D341Med (cell line): ENCODE measurements at regions not wholly inside any gene's neighbourhood (a gene's known extent, or its start where the extent isn't known, plus 50 kb on each side); places are given as distances from the start of the nearest gene placed in this dataset.
"Not testable (repeated sequence)": the region's sequence is repeated elsewhere in the genome, so short reads cannot be mapped to it uniquely, and the experiment has no call there.

ENCODE experiments used
- DNase-seq: peaks from one replicate; pipeline ENCODE4 v3.0.0; 2012; ENCODE audit warnings: low spot score

DNA sequence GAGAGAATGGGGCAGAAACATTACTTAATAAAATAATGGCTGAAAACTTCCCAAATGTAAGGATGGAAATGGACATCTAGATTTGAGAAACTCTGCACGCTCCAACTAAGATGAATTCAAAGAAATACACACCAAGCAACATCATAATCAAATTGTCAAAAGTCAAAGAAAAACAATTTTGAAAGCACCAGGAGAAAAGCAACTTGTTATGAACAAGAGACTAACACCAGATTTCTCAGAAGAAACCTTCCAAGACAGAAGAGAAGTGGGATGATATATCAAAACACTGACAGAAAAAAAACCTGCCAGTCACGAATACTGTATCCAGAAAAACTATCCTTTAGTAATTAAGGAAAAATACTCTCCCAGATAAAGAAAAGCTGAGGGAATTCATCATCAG, 208.6 kb upstream of the SAMSN1 start:
- no peak for DNase-seq

DNA sequence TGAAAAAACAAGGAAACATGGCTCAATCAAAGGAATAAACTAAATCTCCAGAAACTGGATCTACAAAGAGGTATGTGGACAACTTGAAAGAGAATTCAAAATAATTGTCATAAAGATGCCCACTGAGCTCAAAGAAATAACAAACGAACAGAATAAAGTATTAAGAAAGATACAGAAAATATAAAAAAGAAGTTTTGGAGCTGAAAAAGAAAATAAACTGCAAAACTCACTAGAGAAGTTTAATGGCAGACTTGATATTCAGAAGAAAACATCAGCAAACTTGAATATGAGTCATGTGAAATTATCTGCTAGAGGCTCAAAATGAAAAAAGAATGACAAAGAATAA, 208.1 kb upstream of the SAMSN1 start:
- DNase-seq, result no peak

DNA sequence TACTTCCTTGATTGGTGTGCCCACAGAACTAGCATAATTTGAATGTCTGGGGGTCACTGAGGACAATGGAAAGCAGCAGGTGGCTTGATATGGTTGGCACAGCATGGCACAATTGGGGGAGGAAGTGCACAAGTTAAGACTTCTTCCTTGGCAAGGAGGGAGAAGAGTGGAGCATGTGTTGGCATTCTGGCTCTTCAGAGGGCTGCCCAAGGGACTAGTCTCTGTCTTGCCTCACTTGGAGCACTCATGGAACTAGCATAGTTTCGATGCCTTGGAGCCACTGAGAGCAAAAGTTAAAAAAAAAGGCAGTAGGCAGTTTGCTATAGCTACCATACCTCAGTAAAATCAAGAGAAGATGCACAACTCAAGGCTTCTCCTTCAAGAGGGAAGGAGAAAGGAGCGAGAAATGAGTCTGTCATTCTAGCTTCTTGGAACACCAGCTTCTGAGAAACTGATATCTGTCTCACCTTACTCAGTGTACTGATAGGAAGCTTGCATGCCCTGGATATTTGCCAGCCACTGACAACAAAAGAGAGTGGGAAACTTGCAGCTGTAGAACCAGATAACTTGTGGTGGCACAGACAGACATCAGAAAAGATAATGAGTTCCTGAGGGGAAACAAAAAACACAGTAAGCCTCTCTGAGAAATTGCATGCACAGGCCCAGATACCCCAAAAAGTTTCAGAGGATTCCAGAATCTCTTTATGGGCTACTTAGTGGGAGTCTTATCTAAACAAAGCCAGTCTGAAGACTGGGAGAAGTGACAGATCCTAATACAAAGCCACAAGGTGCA, 207.5 kb upstream of the SAMSN1 start:
- no peak for DNase-seq

DNA sequence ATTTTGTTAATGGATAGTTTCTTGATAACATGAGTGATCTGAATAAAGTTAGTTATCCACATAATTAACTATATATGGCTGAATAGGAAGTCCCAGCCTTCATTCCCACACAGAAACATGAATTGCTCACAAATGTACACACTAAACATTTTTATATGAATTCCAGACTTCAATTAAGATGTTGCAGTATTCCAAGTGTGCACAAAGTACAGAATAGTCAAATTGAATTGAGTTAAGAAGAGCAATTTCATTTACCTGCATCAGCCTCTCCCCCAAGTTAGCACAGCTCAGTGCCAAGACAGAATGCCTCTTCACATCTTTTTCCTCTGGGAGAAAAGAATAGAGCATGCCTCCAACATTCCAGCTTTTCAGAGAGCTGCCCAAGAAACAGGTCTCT, 207.0 kb upstream of the SAMSN1 start:
- no peak for DNase-seq

DNA sequence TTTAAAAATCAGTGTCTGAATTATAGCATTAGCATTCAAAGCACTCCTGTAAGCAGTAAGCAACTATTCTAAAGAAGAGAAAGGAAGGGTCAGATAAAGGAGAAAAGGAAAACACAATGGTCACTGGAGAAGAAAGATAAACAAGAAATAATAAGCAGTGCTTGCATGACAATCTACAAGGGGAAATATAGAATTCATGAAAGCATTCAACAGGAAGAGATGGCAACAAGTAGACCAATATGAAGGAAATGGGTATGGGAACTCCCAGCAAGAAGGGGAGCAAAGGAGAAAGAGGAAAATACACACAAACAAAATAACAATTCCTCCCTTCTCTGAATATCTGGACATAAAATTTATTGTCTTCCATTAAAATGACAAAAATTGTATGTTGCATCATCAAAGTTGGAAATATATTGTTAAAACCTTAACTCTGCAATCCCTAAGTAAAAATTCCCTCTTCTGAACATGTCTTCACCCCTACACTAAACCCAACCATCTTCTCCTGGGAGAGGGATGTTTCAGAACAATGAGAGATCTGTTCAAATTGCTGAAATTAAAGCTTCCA, 206.3 kb upstream of the SAMSN1 start:
- DNase-seq, result no peak

DNA sequence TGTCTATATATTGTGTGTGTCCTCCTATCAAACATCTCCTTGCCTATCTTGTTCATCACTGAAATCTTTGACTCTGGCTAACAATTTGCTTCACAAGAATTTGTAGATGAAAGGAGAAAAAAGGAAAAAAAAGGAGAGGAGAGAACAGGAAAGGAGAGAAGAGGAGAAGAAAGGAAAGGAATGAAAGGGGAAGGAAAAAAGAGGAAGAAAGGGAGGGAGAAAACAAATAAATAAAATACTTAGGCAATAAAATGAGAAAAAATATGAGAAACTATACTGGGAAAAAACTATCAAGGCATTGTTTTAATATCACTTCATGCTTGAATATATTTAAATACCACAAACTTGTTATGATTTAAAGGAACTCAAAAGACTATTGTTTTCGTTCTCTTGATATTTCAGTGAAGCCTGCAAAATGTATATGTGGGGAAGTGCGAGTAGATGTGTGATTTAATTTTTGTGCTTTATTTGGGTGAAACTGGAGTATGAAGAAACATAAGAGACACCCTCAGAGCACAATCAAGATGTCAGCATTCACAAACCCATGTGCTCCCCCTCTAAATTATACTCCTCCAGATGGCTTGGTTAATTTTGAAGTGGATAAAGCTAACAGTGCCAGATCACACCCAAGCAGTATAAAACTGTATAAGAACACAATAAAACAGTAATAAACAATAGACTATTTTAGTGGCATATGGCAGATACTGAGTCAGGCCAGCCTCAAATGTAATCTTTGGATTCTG, 205.7 kb upstream of the SAMSN1 start:
- no peak for DNase-seq

DNA sequence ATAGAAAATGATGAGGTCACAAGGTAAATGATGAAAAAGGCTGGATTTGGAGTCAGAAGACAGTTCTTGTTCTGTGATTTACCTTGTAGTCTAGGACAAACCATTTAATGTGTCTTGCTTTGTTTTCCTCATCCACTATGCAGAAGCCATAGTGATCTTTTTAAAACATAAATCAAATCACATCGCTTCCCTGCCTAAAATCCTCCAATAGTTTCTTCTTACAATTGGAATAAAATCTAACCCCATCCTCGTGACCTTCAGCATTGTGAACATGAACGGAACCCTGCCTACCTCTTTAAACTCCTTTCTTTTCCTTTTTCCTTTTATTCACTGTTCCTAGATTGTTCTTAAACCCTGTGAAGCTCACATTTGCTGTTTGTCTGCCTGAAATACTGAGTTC, 204.9 kb upstream of the SAMSN1 start:
- DNase-seq, result no peak

DNA sequence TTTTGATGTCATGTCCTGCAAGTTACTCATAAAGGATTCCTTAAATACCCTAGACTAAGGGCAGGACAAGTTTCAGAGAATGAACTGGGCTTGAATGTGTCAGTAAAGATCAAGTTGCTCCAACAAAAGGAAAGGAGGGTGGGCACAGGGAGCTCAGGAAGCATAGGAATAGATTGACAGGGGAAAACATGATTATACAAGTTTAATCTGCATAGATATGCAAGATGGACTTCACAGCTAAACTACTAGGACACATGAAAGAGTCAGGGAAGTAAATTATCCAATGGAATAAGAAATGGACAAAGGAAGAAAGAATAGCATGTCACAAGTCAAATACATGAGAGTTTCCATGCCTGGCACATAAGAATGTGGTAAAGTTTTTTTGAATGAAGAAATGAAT, 203.9 kb upstream of the SAMSN1 start:
- DNase-seq, result no peak

DNA sequence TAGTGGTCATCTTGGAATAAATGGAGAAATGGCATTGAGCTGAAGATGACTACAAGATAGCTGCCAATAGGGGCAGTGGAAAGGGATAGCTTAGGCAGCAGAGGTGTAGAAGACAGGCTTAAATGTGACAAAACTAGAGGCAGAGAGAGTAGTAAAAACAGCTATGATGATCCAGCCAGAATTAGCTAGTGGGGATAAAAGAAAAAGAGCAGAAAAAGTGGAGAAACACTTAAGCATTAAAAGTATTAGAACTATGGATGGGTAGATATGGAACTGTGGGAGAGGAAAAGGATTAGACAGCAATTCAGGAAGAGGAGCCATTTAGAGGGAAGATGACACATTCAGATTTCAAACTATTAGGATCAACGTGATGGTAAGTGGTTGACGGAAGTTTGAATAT, 202.5 kb upstream of the SAMSN1 start:
- no peak for DNase-seq

DNA sequence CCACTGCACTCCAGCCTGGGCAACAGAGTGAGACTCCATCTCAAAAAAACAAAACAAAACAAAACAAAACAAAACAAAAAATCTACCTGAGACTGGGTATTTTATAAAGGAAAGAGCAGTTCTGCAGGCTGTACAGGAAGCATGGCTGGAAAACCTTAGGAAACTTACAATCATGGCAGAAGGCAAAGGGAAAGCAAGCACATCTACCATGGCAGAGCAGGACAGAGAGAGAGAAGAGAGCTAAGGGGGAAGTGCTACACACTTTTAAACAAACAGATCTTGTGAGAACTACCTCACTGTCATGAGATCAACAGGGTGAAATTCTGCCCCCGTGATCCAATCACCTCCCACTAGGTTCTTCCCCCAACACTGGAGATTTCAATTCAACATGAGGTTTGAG, 198.3 kb upstream of the SAMSN1 start:
- DNase-seq, result no peak

DNA sequence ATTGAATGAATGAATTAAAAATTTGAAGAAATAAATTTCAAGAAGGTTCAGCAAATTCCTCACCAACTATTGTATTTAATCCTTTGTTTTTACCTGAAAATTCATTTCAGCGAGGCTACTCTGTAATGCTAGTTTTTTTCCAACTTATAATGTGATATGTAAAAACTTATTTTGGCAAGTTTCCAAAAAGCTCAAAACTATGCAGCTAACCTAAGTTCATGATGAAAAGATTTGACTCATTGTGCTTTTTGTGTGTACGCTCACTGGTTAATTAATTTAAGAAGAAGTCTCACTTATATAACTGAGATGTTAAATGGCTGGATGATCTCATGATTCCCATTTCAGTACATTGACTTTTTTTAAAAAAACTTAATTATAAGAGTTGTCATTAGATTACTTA, 196.0 kb upstream of the SAMSN1 start:
- no peak for DNase-seq

DNA sequence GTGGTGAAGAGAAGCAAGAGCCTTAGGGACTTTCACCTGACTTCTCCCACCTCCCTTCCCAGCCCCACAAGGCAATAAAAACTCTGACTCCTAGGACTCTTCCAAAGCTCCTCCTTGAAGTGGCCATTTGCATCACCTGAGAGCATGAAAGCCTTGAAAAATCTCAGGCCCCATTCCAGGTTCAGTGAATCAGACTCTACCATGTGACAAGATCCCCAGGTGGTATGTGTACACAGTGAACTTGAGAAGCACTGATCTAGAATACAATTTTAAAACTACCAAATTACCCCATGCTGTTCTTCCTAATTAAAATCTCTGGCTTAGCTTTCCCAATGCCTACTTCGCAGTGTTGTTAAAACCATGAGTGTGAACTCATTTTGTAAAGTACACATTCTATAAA, 195.1 kb upstream of the SAMSN1 start:
- no peak for DNase-seq

DNA sequence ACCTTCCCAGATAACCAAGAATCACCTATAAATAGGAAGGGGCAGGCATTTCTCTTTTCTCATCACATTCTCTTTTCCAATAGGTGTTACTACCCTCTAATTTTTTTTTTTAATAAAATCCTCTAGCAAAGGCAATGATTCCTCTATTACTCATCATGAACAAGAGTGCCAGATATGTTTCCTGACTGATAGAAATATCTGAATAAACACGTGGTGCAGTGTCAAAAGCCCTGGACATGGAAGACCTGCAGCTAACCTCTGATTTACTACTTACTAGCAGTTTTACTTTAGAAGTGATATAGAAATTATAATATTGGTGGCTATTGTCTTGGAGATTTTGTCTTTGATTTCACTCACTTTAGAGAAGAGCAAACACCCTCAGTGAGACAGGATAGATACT, 194.6 kb upstream of the SAMSN1 start:
- DNase-seq, result no peak

DNA sequence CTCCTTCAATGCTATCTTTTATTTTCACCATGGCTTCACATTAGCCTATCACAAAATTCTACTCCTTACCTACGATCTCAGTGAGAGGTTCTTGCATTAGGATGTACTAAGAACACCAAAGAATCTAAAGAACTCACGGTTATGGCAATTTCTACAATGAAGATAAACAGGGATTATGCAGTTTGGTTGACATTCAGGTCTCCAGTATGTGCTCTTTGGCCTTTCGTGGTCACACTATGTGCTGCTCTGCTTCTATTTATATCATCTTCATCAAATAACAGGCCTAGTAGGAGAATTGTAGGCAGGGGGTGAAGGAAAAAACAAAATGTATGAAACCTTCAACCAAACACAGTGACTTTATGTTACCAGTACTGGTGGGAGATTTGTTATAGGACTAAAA, 194.0 kb upstream of the SAMSN1 start:
- no peak for DNase-seq

DNA sequence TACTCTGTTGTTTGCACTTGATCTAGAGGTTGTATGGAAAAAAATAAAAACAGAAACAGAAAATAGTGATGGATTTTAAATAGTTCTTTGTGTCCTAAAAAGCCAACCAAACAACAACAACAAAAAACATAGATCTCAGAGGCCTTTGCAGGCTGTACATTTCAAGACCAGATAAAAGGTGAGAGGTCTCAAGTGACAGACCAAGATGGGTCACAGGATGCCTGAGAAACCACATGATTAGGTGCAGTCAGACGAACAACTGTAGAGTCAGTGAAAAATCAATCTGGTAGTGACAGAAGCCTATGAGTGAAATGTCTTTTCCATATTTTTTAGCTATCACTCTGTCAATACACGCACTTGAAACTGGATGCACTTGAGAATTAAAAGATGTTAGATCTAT, 193.5 kb upstream of the SAMSN1 start:
- no peak for DNase-seq

DNA sequence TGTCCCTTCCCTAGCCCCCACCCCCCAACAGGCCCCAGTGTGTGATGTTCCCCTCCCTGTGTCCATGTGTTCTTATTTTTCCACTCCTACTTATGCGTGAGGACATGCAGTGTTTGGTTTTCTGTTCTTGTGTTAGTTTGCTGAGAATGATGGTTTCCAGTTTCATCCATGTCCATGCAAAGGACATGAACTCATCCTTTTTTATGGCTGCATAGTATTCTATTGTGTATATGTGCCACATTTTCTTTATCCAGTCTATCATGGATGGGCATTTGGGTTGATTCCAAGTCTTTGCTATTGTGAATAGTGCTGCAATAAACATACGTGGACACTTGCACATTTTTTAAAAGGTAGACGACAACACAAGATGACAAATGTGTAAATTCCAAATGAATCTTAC, 192.5 kb upstream of the SAMSN1 start:
- DNase-seq, result not testable (repeated sequence)

DNA sequence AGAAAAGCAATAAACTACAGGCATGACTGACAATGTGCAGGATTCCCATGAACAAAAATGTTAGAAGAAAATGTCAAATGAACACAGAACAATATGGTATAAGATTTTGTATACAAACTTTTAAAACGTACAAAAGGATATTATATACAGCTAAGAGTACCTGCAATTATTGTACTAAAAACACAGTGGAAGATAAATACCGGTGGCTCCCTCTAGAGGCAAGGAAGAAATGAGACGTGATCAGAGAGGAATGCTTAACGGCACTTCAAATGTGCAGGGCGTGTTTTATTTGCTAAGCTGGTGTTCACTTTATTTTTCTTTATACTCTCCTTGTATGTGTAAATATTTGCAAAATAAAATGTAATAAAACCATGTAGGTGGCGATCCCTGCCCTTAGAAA, 191.8 kb upstream of the SAMSN1 start:
- peak; percentile 54 for DNase-seq

DNA sequence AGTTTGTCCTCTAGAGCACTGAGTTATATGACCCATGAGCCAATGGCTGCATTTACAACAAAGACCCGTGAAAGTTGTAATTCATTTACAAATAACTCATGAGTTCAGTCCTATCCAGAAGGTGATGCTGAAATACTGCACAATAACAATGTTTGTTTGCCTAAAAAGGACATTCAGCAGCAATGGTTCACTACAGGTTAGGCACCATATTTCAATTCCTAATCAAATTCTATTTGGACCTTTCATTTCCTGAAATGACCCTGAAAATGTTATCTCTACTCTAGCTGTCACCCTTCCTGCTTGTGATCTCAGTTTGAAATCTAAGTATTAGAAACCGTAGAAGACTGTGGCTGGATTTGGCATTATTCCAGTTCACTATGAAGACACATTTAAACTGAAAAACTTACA, 191.2 kb upstream of the SAMSN1 start:
- no peak for DNase-seq

DNA sequence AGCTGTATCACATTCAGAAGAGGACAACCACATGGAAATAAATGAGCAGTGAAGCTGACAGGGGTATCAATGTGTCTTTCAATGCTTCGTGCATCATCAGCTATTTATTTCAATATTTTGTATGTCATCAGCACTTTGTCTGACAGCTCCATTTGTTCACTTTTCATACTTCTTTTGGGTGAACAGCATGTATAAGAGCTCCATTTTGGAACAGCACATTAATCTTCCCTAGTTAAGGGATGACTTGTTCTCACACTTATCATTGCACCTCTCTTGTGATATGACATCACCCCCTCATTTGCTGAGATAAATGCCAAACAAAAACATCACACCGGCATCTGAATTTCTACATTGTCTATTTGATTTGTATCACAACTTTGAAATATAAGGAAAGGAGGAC, 190.6 kb upstream of the SAMSN1 start:
- DNase-seq, result no peak

DNA sequence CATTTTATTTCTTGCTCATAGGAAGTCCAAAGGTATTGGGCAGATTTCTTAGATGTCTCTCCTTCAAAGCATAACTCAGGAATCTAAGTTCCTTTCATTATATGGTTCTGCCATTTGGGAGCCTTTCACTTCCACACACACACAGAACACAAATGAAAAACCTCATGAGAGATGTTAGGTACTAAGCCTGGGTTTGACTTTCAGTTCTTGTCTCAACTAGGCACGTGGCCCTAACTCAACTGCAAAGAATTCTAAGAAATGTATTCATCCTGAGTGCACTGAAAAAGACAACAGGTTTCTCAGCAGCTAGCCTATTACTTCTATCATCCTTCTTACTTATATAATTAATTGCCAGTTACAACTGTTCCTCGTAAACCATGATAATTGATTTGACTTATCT, 190.0 kb upstream of the SAMSN1 start:
- DNase-seq, result no peak

DNA sequence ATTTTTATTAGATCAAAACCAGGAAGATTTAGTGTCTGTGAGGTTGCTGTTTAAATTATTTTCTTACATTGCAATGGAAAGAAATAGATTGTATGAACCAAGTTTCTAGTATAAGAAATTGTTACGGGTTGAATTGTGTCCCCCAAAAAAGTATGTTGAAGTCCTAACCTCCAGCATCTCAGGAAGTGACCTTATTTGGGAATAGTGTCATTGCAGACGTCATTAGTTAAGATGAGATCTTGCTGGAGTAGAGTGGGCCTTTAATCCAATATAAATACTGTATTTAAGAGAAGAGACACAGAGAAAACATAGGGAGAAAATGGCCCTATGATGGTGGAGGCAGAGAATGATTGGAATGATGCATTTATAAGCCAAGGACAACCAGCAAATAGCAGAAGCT, 188.7 kb upstream of the SAMSN1 start:
- no peak for DNase-seq

DNA sequence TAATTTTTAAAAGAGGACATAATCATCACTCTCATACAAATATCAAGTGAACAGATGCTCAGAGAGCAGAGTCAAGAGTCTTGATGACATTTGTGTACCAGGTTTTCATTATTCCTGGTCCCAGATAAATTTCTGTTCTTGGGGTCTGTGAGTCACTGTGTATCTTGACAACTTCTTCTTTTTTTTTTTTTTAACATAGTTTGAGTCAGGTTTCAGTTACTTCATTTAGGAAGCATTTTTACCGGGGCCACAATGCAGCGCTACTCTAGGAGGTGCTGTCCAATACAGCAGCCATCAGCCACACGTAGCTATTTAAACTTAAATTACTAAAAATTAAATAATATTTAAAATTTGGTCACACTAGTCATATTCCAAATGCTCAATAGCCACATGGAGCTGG, 188.1 kb upstream of the SAMSN1 start:
- no peak for DNase-seq

DNA sequence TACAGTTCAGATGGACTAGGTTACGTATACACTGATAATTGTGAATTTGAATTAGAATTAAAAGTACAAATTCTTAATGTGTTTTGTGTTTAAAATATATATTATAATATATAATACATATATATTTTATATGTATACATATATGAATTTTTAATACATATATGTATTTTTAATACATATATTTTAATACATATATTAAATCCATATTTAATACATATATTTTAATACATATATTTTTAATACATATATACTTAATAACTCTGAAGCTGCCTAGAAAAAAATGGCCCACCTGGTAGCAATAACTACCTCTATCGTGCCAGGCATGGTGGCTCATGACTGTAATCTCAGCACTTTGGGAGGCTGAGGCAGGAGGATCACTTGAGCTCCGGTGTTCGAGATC, 179.1 kb upstream of the SAMSN1 start:
- DNase-seq, result no peak
